NCI-H1694 (cell line): ENCODE measurements at regions not wholly inside any gene's neighbourhood (a gene's known extent, or its start where the extent isn't known, plus 50 kb on each side); places are given as distances from the start of the nearest gene placed in this dataset.
"Not testable (repeated sequence)": the region's sequence is repeated elsewhere in the genome, so short reads cannot be mapped to it uniquely, and the experiment has no call there.

Source experiments
- DNase-seq: peaks from one replicate; lab custom pipeline; 2025; lab: John Stamatoyannopoulos, UW

GRCh38 chr5:25568989-25569625 lies 924.3 kb upstream of the CDH10 start:
- no peak for DNase-seq

- no peak for DNase-seq
Measured at GRCh38 chr5:25568294-25568693, 923.5 kb upstream of the CDH10 start.

- no peak for DNase-seq
Measured at GRCh38 chr5:25567881-25568280, 923.1 kb upstream of the CDH10 start.

- no peak for DNase-seq
Measured at GRCh38 chr5:25562656-25563055, 917.9 kb upstream of the CDH10 start.

- no peak for DNase-seq
Measured at GRCh38 chr5:25554077-25554476, 909.3 kb upstream of the CDH10 start.

- no peak for DNase-seq
Measured at GRCh38 chr5:25552871-25553481, 908.2 kb upstream of the CDH10 start.

GRCh38 chr5:25550793-25551192 lies 906.0 kb upstream of the CDH10 start:
- DNase-seq = no peak

- peak; percentile 55 for DNase-seq
Measured at GRCh38 chr5:25544652-25545249, 900.0 kb upstream of the CDH10 start.

- DNase-seq = no peak
Measured at GRCh38 chr5:25540628-25541027, 895.9 kb upstream of the CDH10 start.

- no peak for DNase-seq
Measured at GRCh38 chr5:25539536-25539935, 894.8 kb upstream of the CDH10 start.

GRCh38 chr5:25536461-25536860 lies 891.7 kb upstream of the CDH10 start:
- DNase-seq = not testable (repeated sequence)

- DNase-seq = peak; percentile 10
Measured at GRCh38 chr5:25516141-25516540, 871.4 kb upstream of the CDH10 start.

- DNase-seq = no peak
Measured at GRCh38 chr5:25515525-25515924, 870.7 kb upstream of the CDH10 start.

- not testable (repeated sequence) for DNase-seq
Measured at GRCh38 chr5:25510692-25511091, 865.9 kb upstream of the CDH10 start.

GRCh38 chr5:25508011-25508410 lies 863.2 kb upstream of the CDH10 start:
- not testable (repeated sequence) for DNase-seq

GRCh38 chr5:25500635-25501034 lies 855.9 kb upstream of the CDH10 start:
- DNase-seq = no peak

GRCh38 chr5:25489834-25490538 lies 845.2 kb upstream of the CDH10 start:
- no peak for DNase-seq

- DNase-seq = no peak
Measured at GRCh38 chr5:25488119-25488518, 843.3 kb upstream of the CDH10 start.

GRCh38 chr5:25484391-25484790 lies 839.6 kb upstream of the CDH10 start:
- DNase-seq = no peak

GRCh38 chr5:25481463-25481862 lies 836.7 kb upstream of the CDH10 start:
- DNase-seq = no peak

- DNase-seq = no peak
Measured at GRCh38 chr5:25459082-25459481, 814.3 kb upstream of the CDH10 start.

- DNase-seq = no peak
Measured at GRCh38 chr5:25458628-25459027, 813.9 kb upstream of the CDH10 start.

GRCh38 chr5:25453500-25453899 lies 808.7 kb upstream of the CDH10 start:
- no peak for DNase-seq
